ENCODE measurements at regions not wholly inside any gene's neighbourhood (a gene's known extent, or its start where the extent isn't known, plus 50 kb on each side); places are given as distances from the start of the nearest gene placed in this dataset.

DNA sequence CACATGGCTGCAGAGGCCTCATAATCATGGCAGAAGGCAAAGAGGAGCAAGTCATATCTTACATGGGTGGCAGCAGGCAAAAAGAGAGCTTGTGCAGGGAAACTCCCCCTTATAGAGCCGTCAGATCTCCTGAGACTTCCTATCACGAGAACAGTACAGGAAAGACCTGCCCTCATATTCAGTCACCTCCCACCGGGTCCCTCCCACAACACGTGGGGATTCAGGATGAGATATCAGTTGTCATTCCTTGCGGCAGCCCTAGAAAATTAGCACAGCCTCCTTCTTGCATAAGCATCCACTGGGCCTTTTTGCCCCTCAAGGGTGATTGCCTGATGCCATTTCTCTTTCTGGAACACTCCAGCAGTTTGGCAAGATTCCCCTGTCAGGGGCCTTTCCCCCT, 61.7 kb upstream of the STX18 start:
- H3K27ac ChIP-seq (ENCODE audit: insufficient read depth, low read depth, low read length), result no peak overlapping the region
- H3K36me3 ChIP-seq (ENCODE audit: control insufficient read depth in 2 of 2, extremely low read depth in 1 of 2, insufficient read depth in 2 of 2, low read length in 2 of 2), result no peaks in the 10 kb centered on the region
- no peaks in the 10 kb centered on the region for H3K9me3 ChIP-seq (replicated peaks; ENCODE audit: control insufficient read depth, insufficient read depth, low read length)
- TF ChIP-seq FOS (IDR thresholded peaks at IDR 0.05; ENCODE audit: borderline replicate concordance, insufficient read depth, low read length) (no peak), GATA2 (IDR thresholded peaks at IDR 0.05; ENCODE audit: insufficient read depth, insufficient read length, low read depth, low read length) (no peak), JUN (IDR thresholded peaks at IDR 0.05; ENCODE audit: borderline replicate concordance, insufficient read depth, insufficient read length, low read depth) (no peak), MAX (IDR thresholded peaks at IDR 0.05; ENCODE audit: insufficient read depth, insufficient read length) (no peak), MYC (IDR thresholded peaks at IDR 0.05; ENCODE audit: low read depth, low read length) (no peak), POLR2A (IDR thresholded peaks at IDR 0.05; ENCODE audit: low read depth, low read length) (no peak), EZH2 (IDR thresholded peaks at IDR 0.05; ENCODE audit: borderline replicate concordance, low read depth, low read length, severe bottlenecking) (no peak), POLR2AphosphoS5 (IDR thresholded peaks at IDR 0.05; ENCODE audit: insufficient read depth, low read depth, low read length) (no peak)
- TF ChIP-seq, protein P1, sequence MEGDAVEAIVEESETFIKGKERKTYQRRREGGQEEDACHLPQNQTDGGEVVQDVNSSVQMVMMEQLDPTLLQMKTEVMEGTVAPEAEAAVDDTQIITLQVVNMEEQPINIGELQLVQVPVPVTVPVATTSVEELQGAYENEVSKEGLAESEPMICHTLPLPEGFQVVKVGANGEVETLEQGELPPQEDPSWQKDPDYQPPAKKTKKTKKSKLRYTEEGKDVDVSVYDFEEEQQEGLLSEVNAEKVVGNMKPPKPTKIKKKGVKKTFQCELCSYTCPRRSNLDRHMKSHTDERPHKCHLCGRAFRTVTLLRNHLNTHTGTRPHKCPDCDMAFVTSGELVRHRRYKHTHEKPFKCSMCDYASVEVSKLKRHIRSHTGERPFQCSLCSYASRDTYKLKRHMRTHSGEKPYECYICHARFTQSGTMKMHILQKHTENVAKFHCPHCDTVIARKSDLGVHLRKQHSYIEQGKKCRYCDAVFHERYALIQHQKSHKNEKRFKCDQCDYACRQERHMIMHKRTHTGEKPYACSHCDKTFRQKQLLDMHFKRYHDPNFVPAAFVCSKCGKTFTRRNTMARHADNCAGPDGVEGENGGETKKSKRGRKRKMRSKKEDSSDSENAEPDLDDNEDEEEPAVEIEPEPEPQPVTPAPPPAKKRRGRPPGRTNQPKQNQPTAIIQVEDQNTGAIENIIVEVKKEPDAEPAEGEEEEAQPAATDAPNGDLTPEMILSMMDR (IDR thresholded peaks at IDR 0.05; ENCODE audit: extremely low read depth in 1 of 2, insufficient read depth in 1 of 2, low read depth in 1 of 2, low read length in 2 of 2), result no peak
- intact Hi-C loops (cut with micrococcal nuclease), result no loop called here
- peaks cover 2% of the 10 kb centered on the region for H3K4me1 ChIP-seq (ENCODE audit: control insufficient read depth, extremely low read depth, insufficient read depth, low read length)
- DNase-seq (ENCODE audit: low read depth, low spot score), result no peak
- no peaks in the 10 kb centered on the region for H3K79me2 ChIP-seq (ENCODE audit: control insufficient read depth, insufficient read depth, low read length)
- no peaks in the 10 kb centered on the region for H3K27me3 ChIP-seq (ENCODE audit: control insufficient read depth in 2 of 2, insufficient read depth in 2 of 2, low read length in 2 of 2)
- no peak overlapping the region for H3K4me2 ChIP-seq (ENCODE audit: insufficient read depth, low read length)
- no peaks in the 10 kb centered on the region for H3K9me1 ChIP-seq (replicated peaks; ENCODE audit: control insufficient read depth, extremely low read depth, insufficient read depth, low read length)
- H3K9ac ChIP-seq (replicated peaks; ENCODE audit: extremely low read depth, insufficient read depth, low read length), result no peak overlapping the region
- dilution Hi-C loops (cut with MboI; ENCODE audit: extremely low pct_ligation_motif_present, low sequenced_read_pairs), result no loop called here
- POLR2A ChIA-PET, result no interaction called here
- CTCF ChIA-PET, result no interaction called here
- no peak overlapping the region for H2AFZ ChIP-seq (ENCODE audit: low read depth, low read length)
- BruUV-seq (replicated peaks), result no TSS peak
- H3K4me3 ChIP-seq (replicated peaks in 1 of 3; ENCODE audit: insufficient read depth in 1 of 3, low read depth in 1 of 3, low read length in 3 of 3), result no peak overlapping the region
- H4K20me1 ChIP-seq (replicated peaks; ENCODE audit: control insufficient read depth, extremely low read depth, insufficient read depth, low read length), result no peaks in the 10 kb centered on the region
- FAIRE-seq, result no peak

Measured in endothelial cell of umbilical vein (primary cell).